Nephron progenitor cell (in vitro differentiated cells): ENCODE measurements at regions not wholly inside any gene's neighbourhood (a gene's known extent, or its start where the extent isn't known, plus 50 kb on each side); places are given as distances from the start of the nearest gene placed in this dataset.

Source experiments
- DNase-seq: peaks from one replicate; pipeline ENCODE4 v3.0.0; 2021
- H3K27ac Mint-ChIP-seq: 2 replicates; pipeline ENCODE4 v1.8.0; 2021; ENCODE audit warnings: mild to moderate bottlenecking, moderate library complexity, mixed read lengths
- H3K27me3 Mint-ChIP-seq: 2 replicates; pipeline ENCODE4 v1.8.0; 2021; ENCODE audit warnings: mild to moderate bottlenecking, low read depth, mixed read lengths; ENCODE audit not compliant: poor library complexity
- H3K36me3 Mint-ChIP-seq: 2 replicates; pipeline ENCODE4 v1.8.0; 2021; ENCODE audit warnings: low read depth, mixed read lengths
- H3K4me1 Mint-ChIP-seq: 2 replicates; pipeline ENCODE4 v1.8.0; 2021; ENCODE audit warnings: mixed read lengths
- H3K4me3 Mint-ChIP-seq: 2 replicates; pipeline ENCODE4 v1.8.0; 2021; ENCODE audit warnings: mild to moderate bottlenecking, moderate library complexity, mixed read lengths
- H3K9me3 Mint-ChIP-seq: 2 replicates; pipeline ENCODE4 v1.8.0; 2021; ENCODE audit warnings: mild to moderate bottlenecking, moderate library complexity, mixed read lengths
- TF ChIP-seq, protein P1 (sequence below): fragments of 200-600 bp; sonication (generic); IDR thresholded peaks from 2 replicates; pipeline ENCODE4 v1.5.0; 2021; ENCODE audit warnings: antibody characterized with exemption

DNA sequence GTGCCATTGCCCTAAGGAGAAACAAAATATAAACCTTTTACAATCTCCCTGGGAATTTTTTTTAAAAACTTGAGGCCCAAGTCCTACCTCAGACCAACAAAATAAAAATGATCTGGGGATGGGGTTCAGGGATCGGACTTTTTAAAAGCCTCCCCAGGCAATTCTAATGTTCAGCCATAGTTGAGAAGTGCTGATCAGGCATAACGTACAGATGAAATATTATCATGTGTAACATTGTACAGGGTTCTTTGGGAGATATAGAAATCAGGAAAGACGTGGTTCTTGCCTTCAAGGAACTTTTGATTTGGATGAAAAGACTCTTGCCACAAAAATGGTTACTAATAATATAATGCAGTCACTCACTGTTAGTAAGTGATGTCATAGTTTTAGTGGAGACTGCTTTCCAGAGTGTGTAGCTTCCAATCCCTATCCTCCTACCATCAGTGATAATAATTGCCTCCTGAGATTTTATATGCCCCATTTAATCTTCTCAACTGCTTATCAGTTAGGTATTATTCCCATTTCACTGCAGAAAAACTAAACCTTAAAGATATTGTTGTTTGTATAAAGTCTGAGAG lies 135.6 kb downstream of the BRMS1L start:
- no peaks in the 10 kb centered on the region for H3K36me3 Mint-ChIP-seq
- no peaks in the 10 kb centered on the region for H3K4me1 Mint-ChIP-seq
- no peak overlapping the region for H3K4me3 Mint-ChIP-seq
- no peak overlapping the region for H3K27ac Mint-ChIP-seq
- no peak for DNase-seq
- TF ChIP-seq, protein P1, sequence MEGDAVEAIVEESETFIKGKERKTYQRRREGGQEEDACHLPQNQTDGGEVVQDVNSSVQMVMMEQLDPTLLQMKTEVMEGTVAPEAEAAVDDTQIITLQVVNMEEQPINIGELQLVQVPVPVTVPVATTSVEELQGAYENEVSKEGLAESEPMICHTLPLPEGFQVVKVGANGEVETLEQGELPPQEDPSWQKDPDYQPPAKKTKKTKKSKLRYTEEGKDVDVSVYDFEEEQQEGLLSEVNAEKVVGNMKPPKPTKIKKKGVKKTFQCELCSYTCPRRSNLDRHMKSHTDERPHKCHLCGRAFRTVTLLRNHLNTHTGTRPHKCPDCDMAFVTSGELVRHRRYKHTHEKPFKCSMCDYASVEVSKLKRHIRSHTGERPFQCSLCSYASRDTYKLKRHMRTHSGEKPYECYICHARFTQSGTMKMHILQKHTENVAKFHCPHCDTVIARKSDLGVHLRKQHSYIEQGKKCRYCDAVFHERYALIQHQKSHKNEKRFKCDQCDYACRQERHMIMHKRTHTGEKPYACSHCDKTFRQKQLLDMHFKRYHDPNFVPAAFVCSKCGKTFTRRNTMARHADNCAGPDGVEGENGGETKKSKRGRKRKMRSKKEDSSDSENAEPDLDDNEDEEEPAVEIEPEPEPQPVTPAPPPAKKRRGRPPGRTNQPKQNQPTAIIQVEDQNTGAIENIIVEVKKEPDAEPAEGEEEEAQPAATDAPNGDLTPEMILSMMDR: no peak
- no peaks in the 10 kb centered on the region for H3K9me3 Mint-ChIP-seq
- peaks cover 5% of the 10 kb centered on the region for H3K27me3 Mint-ChIP-seq

DNA sequence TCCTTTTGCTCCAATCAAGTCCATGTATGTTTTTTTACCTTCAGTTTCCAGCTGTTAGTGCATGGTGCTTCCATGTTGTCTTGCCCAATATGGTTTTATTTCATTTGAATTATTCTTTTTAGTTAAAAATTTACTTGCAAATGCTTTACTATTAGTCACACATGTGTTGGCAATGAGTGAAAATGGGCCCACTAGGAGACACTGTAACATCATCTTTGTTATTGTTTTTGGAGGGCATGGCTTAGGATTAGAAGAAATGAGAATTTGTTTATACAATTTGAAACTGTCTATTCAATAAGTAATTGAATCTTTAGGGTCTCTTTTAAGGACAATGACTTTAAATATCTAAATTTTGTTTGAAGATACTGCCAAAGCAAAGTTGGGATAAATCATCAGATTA lies 133.7 kb downstream of the BRMS1L start:
- Mint-ChIP-seq H3K4me3 (no peak overlapping the region), H3K36me3 (no peaks in the 10 kb centered on the region), H3K4me1 (no peaks in the 10 kb centered on the region), H3K9me3 (no peaks in the 10 kb centered on the region), H3K27me3 (peaks cover 2% of the 10 kb centered on the region), H3K27ac (peak overlapping the region; percentile 30)
- no peak for DNase-seq
- TF ChIP-seq, protein P1: no peak

DNA sequence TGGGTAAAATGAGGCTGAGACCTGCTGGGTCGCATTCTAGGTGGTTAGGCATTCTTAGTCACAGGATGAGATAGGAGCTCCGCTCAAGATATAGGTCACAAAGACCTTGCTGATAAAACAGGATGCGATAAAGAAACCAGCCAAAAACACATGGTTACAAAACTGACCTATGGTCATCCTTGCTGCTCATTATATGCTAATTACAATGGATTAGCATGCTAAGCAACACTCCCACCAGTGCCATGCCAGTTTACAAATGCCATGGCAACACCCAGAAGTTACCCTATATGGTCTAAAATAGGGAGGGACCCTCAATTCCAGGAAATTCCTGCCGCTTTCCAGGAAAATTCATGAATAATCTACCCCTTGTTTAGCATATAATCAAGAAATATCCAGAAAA lies 132.4 kb downstream of the BRMS1L start:
- Mint-ChIP-seq H3K27ac (no peak overlapping the region), H3K9me3 (no peaks in the 10 kb centered on the region), H3K36me3 (no peaks in the 10 kb centered on the region), H3K4me3 (no peak overlapping the region), H3K4me1 (no peaks in the 10 kb centered on the region), H3K27me3 (peaks cover 1% of the 10 kb centered on the region)
- DNase-seq: no peak
- TF ChIP-seq, protein P1: no peak

DNA sequence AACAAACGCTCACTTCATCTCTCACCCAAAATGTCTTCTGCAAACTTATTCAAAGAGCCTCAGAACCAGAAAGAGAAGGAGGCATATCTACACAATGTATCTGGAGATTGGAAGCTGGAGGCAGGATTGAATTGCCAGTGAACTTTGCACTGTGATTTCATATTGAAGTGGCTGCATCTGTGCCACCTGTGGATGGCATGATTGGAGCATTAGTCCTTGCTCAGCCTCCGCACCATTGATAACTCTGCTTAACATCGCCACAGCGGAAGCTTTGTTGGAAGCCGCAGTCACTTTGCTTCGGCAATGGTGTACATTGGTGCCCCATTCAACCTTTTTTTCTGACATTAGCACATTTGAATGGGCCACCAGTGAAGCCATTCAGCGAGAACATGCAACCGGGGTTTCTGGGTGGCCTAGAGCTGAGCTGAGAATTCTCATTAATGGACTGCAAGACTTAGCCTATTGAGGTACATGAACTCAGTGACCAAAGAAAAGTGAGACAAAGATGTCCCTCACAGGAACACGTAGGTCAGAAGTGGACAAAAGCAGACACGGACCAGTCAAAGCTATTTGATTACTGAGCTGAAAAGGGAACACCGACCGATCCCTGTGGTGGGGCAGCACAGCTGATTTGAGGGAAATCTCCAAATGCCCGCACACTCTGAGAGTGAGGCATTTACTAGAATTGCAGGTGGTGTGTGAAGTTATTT lies 130.4 kb downstream of the BRMS1L start:
- no peak for DNase-seq
- Mint-ChIP-seq H3K4me3 (no peak overlapping the region), H3K36me3 (no peaks in the 10 kb centered on the region), H3K27me3 (peaks cover 7% of the 10 kb centered on the region), H3K27ac (no peak overlapping the region), H3K9me3 (no peaks in the 10 kb centered on the region), H3K4me1 (no peaks in the 10 kb centered on the region)
- TF ChIP-seq, protein P1: no peak

DNA sequence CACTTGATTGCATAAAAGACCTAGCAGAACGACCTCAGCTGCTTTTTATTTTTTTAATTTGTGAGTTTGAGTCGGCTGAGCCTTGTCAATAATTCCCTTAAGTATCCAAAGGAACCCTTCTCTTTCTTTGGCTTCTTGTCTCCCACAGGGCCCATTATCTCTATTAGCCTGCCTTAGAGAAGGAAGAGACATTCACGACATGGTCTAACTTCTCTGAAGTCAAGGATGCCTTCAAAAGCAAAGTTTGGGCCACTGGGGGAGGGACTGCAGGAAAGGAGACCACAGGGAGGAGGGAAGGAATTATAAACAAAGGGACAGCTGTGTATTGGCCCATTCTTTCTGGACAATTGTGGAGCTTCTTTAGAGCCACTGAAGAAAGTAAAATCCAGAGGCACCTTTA lies 126.4 kb downstream of the BRMS1L start:
- no peak overlapping the region for H3K27ac Mint-ChIP-seq

More for the DNA sequence above, 126.4 kb downstream of the BRMS1L start:
- no peaks in the 10 kb centered on the region for H3K36me3 Mint-ChIP-seq
- DNase-seq: no peak
- no peaks in the 10 kb centered on the region for H3K9me3 Mint-ChIP-seq
- peaks cover 7% of the 10 kb centered on the region for H3K27me3 Mint-ChIP-seq
- TF ChIP-seq, protein P1: no peak
- peaks cover 7% of the 10 kb centered on the region for H3K4me1 Mint-ChIP-seq
- no peak overlapping the region for H3K4me3 Mint-ChIP-seq
